Stimulated activated CD8-positive, alpha-beta memory T cell treated with anti-CD3 and anti-CD28 coated beads, Interleukin-15, amount 100 ng/mL, for 4 hours (primary cell): ENCODE measurements at regions not wholly inside any gene's neighbourhood (a gene's known extent, or its start where the extent isn't known, plus 50 kb on each side); places are given as distances from the start of the nearest gene placed in this dataset.
"Not testable (repeated sequence)": the region's sequence is repeated elsewhere in the genome, so short reads cannot be mapped to it uniquely, and the experiment has no call there.

Experiments used
- DNase-seq, 2 donors: peaks; one replicate each; pipeline ENCODE4 v3.0.0-alpha.2; 2020; ENCODE audit warnings: low read depth in 2 of 2

DNA sequence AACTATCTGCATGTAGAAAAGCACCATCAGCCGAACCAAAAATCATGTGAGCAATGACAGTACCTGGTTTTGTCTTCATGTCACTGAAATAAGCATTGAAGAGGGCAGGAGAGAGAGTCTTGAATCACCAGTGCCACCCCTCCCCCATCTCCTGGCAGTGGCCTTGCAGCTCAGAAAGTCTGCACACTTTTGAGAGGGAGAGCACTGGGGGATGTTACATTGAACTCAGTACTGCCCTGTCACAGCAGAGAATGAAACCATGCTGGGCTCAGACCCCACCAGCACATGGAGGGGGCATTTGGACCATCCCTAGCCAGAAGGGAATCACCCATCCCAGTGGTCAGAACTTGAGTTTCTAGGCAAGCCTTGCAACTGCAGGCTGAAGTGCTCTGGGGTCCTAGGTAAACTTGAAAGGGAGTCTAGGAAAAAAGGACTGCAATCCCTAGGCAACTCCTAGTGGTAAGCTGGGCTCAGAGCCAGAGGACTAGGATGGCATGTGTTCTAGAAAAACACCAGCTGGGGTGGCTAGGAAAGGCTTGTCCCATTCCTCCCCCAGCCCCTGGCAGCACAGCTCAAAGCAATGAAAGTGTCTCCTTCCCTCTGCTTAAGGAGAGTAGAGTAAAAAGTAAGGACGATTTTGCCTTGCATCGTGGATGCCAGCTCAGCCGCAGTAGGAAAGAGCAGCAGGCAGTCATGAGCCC, 259.9 kb upstream of the MYT1L start:
- DNase-seq, result no peak

DNA sequence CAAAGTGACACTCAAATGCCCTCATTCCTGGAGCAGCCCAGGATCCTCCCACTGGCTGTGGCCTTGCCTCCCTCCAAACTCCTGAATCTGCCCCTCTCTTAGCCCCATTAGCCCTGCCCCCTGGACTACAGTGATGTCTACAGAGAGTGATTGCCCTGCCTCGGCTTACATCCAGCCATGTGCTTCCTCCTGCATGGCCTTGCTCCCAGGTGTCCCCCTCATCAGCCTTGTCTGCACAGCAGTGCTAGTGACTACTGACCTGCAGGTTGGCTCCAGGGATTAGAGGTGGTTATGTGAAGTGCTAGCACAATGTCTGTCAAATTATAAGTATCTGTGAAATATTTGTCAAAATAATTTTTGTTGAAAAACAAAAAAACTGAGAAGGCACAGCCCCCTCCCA, 259.1 kb upstream of the MYT1L start:
- DNase-seq, result no peak

DNA sequence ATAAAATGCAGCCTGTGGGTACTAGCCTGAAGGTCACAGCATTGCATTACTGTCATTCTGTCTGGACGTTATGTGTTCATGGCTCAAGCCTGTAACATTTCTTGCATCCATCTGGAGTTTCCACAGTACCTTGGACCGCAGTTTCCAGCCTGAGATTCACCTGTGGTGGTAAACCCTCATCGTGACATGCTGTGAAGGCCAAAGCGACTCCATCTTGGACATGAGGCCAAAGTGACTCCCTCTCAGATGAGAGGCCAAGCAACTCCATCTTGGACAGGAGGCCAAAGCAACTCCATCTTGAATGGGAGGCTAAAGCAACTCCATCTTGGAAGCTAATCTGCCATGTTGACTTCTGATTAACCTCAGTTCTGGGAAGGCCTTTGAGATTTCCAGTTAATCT, 257.7 kb upstream of the MYT1L start:
- no peak for DNase-seq

DNA sequence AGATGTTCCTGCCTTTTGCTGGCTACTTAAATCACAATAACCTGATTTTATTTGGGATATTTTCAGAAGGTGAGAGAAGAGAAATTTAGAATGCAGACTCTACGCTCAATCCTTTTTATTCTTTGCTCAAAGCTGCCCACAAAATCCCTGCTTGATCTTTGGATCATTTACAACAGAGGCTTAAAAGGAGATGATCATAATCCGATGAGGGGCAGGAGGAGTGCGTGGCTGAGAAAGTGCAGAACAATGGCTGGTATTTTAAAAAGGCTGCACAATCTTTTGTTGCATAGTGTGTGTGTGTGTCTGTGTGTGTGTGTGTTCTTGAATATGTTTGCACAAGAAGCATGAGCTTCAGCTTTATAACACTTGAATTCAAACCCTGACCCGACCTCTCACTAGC, 256.3 kb upstream of the MYT1L start:
- no peak for DNase-seq

DNA sequence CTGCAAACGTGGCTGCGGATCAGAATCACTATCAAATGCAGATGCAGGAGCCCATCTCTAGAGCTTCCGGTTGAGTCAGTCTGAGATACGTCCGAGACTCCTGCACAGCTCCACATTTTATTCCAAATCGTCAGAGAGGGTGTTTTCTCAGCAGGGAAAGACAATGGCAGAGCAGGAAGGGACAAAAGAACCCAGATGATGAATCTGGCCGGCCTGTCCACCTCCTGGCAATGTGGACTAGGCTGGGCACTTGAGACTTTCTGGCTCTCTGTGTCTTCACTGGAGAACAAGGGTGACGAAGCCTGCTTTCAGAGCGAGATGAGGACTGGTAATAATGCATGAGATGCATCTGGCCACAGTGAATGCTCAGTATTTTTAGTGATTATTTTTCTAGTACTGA, 255.9 kb upstream of the MYT1L start:
- no peak for DNase-seq

DNA sequence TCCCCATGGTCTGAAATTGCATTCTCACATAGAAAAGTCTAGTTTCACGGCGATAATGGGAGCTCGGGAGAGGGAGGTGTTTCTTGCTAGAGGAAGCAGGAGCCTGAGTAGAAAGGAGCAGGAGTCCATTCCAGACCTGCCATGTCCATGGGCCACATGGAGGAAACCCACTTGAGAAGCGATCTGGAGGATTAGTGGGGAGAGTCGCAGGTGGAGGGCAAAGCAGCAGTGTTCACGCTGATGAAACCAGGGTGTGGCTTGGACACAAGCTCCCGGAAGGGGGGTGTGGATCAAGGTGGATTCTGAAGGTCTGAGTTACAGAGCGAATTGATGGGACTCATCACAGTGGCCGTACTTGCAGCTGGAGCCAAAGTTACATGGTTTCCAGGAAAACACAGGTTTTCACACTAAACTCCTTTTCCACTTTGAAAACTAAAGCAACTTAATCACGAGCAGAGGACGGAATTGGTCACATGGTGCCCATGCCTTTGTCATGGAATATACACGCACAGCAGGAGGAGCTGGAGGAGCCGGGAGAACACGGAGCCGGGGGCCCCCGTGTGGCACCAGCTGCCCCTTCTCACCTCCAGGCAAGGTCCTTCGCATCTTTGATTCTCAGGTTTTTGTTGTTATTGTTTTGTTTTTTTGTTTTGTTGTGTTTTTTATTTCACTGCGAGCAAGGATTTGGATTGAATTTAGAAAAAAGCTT, 255.1 kb upstream of the MYT1L start:
- DNase-seq, result no peak

DNA sequence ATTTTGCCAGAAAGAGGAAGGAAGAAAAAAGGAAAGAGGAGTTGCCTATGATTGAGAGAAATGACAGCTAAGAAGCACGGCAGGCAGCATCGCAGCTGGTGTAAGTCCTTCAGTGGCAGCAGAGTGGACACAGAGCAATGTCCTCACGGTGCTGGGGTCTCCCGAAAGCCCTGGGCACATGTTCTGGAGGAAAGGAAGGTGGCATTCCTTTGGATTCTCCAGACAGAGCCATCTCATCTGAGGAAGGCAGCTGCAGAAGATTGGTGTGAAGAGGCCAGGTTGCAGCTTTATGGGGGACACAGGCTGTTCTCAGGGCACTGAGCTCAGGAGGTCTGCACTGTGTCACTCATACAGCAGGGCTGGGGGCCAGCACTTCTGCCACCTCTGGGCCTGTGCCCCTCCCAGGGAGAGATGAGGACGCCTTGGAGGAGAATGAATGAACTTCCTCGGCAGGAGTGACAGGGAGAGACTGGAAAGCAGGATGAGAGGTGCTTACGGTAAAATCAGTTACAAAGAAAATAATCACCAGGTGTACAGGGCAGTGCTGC, 252.0 kb upstream of the MYT1L start:
- no peak for DNase-seq

DNA sequence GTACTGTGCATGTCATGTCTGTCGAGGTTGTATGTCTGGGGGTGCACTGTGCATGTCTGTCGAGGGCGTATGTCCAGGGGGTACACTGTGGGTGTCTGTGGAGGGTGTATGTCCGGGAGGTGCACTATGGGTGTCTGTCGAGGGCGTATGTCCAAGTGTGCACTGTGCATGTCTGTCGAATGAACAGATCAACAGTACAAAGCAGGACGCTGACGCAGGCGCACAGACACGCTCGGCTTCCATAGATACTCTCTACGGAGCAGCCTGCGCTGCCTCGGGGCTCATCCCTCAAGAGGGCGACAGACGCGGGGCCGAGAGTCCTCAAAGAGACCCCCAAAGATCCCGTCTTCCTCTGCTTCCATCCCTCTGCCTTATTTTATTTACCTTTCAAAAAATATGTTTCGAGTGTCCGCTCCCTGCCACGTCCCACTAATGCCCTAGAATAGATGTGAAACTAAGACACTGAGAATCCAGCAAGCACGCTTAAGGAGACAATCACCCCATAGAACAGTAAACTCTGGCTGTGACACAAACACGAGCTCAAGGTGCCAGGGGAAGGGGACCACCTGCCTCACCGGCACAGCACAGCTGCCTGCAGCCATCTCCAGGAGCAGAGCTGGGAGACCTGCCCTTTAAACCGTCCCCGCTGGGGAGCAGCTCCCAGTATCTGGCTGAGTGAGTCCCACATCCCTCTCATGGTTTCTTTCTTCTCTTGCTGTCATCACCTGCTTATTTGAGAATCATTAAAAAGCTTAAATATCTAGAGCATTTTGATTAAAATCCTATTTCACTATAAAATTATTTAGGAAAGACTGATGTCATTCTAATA, 250.5 kb upstream of the MYT1L start:
- no peak for DNase-seq

DNA sequence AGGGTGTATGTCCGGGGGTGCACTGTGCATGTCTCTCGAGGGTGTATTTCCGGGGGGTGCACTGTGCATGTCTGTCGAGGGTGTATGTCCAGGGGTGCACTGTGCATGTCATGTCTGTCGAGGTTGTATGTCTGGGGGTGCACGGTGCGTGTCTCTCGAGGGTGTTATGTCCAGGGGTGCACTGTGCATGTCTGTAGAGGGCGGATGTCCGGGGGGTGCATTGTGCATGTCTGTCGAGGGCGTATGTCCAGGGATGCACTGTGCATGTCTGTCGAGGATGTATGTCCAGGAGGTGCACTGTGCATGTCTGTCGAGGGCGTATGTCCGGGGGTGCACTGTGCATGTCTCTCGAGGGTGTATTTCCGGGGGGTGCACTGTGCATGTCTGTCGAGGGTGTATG, 249.8 kb upstream of the MYT1L start:
- DNase-seq, result not testable (repeated sequence)

DNA sequence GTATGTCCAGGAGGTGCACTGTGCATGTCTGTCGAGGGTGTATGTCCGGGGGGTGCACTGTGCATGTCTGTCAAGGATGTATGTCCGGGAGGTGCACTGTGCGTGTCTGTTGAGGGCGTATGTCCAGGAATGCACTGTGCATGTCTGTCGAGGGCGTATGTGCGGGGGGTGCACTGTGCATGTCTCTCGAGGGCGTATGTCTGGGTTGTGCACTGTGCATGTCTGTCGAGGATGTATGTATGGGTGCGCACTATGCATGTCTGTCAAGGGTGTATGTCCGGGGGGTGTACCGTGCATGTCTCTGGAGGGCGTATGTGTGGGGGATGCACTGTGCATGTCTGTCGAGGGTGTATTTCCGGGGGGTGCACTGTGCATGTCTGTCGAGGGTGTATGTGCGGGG, 249.3 kb upstream of the MYT1L start:
- no peak for DNase-seq

DNA sequence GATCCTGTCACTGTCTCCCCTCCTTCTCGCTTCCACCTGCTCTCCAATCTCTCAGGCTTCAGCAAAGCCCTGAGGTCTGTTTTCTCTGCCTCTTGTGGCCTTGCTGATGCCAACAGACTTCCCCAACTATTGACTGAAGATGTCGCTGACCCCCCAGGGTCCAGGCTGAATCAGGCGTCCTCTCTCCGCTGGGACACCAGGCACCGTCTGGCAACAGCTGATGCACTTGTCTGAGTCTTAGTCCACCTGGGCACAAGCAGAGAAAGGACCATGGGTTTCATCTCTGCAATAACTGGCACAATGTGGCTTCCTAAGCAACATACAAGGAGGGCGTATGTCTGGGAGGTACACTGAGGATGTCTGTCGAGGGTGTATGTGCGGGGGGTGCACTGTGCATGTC, 248.7 kb upstream of the MYT1L start:
- no peak for DNase-seq

DNA sequence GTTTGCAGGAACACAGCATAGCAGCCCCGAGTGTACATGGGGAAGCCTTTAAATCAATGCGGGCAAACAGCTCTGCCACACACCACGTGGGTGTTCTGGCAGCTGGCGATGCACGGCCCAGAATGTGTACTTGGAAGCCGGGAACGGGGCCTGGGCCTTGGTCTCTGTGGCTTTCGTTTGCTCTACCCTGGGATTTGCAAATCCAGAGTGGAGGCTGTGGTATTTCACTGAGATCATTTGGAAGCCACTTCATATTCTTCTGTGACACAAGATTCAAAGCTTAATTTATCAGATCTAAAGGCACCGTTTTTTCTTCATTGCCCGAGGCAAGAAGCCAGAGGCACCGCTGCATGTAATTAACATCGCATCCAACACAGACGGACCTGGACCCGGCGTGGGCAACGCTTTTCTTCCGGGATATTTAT, 246.3 kb upstream of the MYT1L start:
- DNase-seq, result no peak

DNA sequence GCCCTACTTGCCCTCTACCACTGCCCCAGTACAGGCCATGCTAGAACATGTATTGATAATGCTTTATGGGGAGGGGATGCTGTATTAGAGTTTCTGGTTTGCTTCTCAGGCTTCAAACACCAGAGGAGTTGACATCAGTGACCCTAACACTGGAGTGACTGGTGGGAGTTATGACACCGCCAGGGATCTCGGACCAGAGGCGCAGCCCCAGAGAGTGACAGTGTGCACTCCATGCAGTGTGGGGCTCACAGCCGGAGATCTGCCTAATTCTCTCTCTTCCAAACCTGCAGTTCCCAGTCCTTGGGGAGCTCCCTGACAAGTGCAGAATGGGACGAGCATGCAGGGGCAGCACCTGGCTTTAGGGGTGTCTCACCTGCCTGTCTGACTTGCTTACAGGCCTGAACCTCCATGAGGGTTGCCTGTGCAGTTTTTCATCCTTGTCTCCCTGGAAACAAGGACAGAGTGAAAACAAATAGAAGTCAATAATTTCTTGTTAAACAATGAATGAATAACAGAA, 244.9 kb upstream of the MYT1L start:
- DNase-seq, result no peak

DNA sequence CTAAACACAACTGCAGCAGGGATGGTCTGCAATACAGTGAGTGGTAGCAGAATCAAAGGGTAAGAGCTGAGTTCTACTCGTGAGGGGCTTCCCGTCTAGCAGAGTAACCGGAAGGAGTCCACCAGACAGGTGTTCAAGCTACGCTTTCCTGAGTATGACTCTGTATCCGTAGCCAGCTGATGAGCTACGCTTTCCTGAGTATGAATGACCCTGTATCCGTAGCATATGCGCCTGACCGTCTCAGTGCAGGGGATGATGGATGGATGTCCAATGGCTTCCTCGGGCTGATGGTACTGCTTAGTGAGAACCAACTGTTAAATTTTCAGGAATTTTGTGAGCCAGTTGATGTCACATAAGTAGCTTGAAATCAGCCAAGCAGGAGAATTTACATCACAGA, 244.1 kb upstream of the MYT1L start:
- DNase-seq, result no peak

DNA sequence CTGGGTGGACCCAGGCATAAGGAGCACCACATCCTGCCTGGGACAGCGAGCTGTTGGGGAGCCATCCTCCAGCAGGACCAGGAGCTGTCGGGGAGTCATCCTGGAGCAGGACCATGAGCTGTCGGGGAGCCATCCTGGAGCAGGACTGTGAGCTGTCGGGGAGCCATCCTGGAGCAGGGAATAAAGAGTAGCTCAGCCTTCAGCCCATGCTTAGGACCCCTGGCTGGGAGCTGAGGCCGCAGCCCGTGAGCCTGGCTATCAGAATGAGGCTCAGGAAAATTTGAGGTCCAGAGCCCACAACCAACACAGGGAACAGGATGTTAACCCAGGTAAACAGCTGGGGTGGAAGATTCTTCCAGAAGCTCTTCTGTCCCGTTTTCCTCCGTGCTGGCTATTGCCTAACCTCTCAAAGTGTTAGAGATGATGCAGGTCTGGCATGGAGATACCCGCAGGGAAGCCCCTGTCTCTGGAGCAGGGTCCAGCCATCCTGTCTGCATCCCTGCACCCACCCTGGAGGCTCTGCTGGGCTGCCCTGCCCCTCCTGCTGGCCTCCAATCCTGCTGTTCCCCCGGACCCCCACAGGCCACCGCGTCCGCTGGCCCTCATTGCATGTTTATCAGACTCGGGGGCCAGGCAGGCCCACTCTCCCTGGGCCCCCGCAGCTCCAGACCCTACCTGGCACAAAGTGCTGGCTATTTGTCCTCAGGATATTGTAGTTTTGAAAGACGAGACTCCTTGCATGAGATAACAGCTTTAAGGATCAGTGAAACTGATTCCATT, 243.5 kb upstream of the MYT1L start:
- DNase-seq, result no peak

DNA sequence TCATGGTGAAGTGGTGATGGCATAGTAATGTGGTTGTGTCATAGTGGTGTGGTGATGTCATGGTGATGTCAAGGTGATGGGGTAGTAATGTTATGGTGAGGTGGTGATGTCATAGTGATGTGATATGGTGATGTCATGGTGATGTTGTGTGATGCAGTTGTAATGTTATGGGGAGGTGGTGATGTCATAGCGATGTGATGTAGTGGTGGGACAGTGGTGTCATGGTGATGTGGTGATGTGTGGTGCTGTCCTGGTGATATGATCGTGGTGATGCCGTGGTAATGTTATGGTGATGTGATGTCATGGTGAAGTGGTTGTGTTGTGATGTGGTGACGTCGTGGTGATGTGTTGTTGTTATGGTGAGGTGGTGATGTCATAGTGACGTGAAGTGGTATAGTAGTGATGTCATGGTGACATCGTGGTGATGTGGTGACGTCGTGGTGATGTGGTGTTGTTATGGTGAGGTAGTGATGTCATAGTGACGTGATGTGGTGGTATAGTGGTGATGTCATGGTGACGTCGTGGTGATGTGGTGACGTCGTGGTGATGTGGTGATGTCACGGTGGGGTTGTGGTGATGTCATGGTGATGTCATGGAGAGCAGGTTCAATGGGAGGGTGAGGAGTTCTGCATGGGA, 242.7 kb upstream of the MYT1L start:
- no peak for DNase-seq

DNA sequence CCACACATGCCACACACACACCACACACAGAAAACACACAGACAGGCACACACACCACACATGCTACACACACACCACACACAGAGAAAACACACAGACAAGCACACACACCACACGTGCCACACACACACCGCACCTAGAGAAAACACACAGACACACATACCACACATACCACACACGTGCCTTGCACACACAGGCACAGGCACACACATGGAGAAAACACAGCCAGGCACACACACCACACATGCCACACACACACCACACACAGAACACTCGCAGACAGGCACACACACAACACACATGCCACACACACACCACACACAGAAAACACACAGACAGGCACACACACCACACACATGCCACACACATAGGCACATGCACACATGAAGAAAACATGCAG, 242.1 kb upstream of the MYT1L start:
- no peak for DNase-seq

DNA sequence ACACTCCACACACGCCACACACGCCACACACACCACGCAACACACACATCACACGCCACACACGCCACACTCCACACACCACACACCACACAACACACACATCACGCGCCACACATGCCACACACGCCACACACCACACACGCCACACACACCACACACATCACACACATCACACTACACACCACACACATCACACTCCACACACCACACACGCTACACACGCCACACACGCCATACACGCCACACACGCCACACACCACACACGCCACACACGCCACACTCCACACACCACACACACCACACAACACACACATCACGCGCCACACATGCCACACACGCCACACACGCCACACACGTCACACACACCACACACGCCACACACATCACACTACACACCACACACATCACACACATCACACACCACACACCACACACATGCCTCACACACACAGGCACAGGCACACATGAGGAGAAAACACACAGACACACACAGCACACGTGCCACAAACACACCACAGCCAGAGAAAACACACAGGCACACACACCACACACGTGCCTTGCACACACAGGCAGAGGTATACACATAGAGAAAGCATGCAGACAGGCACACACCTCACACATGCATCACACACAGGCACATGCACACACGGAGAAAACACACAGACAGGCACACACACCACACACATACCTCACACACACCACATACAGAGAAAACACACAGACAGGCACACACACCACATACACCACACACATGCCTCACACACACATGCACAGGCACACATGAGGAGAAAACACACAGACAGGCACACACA, 241.5 kb upstream of the MYT1L start:
- DNase-seq, result no peak

DNA sequence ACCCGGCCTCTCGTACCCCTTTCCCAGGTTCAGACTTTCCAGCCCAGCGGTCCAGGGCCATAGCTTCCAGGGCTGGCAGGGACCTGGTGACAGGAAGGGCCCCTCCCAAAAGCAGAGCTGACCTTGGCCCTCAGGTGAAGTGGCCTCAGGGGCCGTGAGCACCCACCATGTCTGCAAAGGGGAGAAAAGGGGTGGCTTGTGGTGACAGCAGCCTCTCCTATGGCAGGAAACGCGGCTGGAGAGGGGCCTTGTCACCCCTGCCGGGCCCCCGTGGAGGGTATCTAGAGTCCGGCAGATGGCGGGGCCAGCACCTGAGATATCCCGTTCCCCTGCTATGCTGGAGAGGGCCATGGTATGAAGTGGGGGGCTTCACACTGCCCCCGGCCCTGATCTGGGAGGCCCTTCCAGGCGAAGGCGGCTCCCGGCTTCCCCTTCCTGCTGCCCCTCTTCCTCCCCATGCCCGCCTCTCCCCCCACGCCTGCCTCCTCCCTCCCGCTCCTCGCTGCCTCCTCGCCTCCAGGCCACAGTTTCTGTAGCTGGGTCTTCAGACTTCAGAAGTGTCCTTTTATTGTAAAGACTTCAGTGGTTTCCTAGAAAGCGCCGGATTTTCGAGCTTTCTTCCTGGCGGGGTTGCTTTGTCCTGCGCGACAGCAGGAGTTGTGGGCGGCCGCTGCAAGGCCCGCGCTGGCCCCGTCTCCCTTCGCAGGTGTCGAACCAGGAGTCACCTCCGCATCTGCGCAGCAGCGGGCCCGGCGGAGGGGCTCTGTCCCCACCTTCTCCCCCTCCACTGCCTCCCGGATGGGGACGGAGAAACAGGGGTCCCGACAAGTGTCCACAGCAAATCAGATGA, 240.5 kb upstream of the MYT1L start:
- DNase-seq, result no peak
